Activated CD8-positive, alpha-beta memory T cell treated with anti-CD3 and anti-CD28 coated beads for 1 hour (primary cell): ENCODE measurements at regions not wholly inside any gene's neighbourhood (a gene's known extent, or its start where the extent isn't known, plus 50 kb on each side); places are given as distances from the start of the nearest gene placed in this dataset.

ENCODE experiments used
- DNase-seq, 2 donors: peaks; one replicate each; pipeline ENCODE4 v3.0.0-alpha.2; 2020; ENCODE audit warnings: low read depth in 1 of 2; ENCODE audit errors: extremely low read depth in 1 of 2

- DNase-seq: no peak
Measured at GRCh38 chr14:73800970-73801515, 50.6 kb upstream of the PTGR2 start.

GRCh38 chr14:73797543-73798265 is 53.9 kb upstream of the PTGR2 start:
- DNase-seq: no peak

- DNase-seq: no peak
Measured at GRCh38 chr14:73796893-73797542, 54.6 kb upstream of the PTGR2 start.

- no peak for DNase-seq
Measured at GRCh38 chr14:73796415-73796814, 55.2 kb upstream of the PTGR2 start.

- DNase-seq: no peak
Measured at GRCh38 chr14:73795974-73796373, 55.7 kb upstream of the PTGR2 start.

GRCh38 chr14:73795466-73795865 is 56.2 kb upstream of the PTGR2 start:
- no peak for DNase-seq

- no peak for DNase-seq
Measured at GRCh38 chr14:73794146-73794545, 57.5 kb upstream of the PTGR2 start.

GRCh38 chr14:73792481-73792880 is 59.1 kb upstream of the PTGR2 start:
- no peak for DNase-seq

- no peak for DNase-seq
Measured at GRCh38 chr14:73789989-73790581, 61.5 kb upstream of the PTGR2 start.

GRCh38 chr14:73788701-73789551 is 62.7 kb upstream of the PTGR2 start:
- DNase-seq: no peak

- DNase-seq: no peak
Measured at GRCh38 chr14:73788317-73788598, 63.4 kb upstream of the PTGR2 start.

- no peak for DNase-seq
Measured at GRCh38 chr14:73787486-73788316, 63.9 kb upstream of the PTGR2 start.

- peak in 1 of 2 donors; percentile 42 for DNase-seq
Measured at GRCh38 chr14:73786636-73787485, 64.8 kb upstream of the PTGR2 start.

GRCh38 chr14:73785834-73786635 is 65.6 kb upstream of the PTGR2 start:
- DNase-seq: peak; percentile 29 to 44

- DNase-seq: no peak
Measured at GRCh38 chr14:73785336-73785833, 66.2 kb upstream of the PTGR2 start.

- no peak for DNase-seq
Measured at GRCh38 chr14:73784988-73785313, 66.7 kb upstream of the PTGR2 start.

- no peak for DNase-seq
Measured at GRCh38 chr14:73784181-73784987, 67.2 kb upstream of the PTGR2 start.
